Liver (tissue), 8 donors: ENCODE measurements at regions not wholly inside any gene's neighbourhood (a gene's known extent, or its start where the extent isn't known, plus 50 kb on each side); places are given as distances from the start of the nearest gene placed in this dataset.

Experiments
- DNase-seq: peaks from one replicate; pipeline ENCODE4 v3.0.0-alpha.2; 2017; ENCODE audit warnings: low spot score
- H3K27ac ChIP-seq, 2 donors: one replicate each; pipeline ENCODE4 v1.7.0; 2013; ENCODE audit warnings: inconsistent platforms in 2 of 2, low read length in 2 of 2, control low read depth in 1 of 2, low read depth in 1 of 2, mild to moderate bottlenecking in 1 of 2
- H3K27me3 ChIP-seq, 4 donors: one replicate each; pipeline versions ENCODE4 v1.6.1 to v1.7.0; 2013; ENCODE audit warnings: low read length in 3 of 4, inconsistent platforms in 1 of 4, mild to moderate bottlenecking in 1 of 4, moderate library complexity in 1 of 4; ENCODE audit not compliant: control insufficient read depth in 4 of 4, insufficient read depth in 4 of 4
- H3K36me3 ChIP-seq, 4 donors: one replicate each; pipeline versions ENCODE4 v1.6.1 to v1.7.0; 2013; ENCODE audit warnings: low read length in 3 of 4, mild to moderate bottlenecking in 3 of 4, low read depth in 1 of 4, moderate library complexity in 1 of 4; ENCODE audit not compliant: control insufficient read depth in 4 of 4, insufficient read depth in 3 of 4
- H3K4me1 ChIP-seq, 4 donors: one replicate each; pipeline versions ENCODE4 v1.6.1 to v1.7.0; 2013; ENCODE audit warnings: low read length in 3 of 4, mild to moderate bottlenecking in 3 of 4, moderate library complexity in 1 of 4; ENCODE audit not compliant: control insufficient read depth in 4 of 4, insufficient read depth in 4 of 4
- H3K4me3 ChIP-seq, 3 donors: one replicate each; pipeline versions ENCODE4 v1.6.1 to v1.7.0; 2013; ENCODE audit warnings: low read length in 3 of 3, control low read depth in 1 of 3, low read depth in 1 of 3, mild to moderate bottlenecking in 1 of 3
- H3K9ac ChIP-seq, 2 donors: one replicate each; pipeline ENCODE4 v1.7.0; 2013; ENCODE audit warnings: low read length in 2 of 2, mild to moderate bottlenecking in 2 of 2, moderate library complexity in 2 of 2, control low read depth in 1 of 2, low read depth in 1 of 2
- H3K9me3 ChIP-seq, 4 donors: one replicate each; pipeline versions ENCODE4 v1.6.1 to v1.7.0; 2013; ENCODE audit warnings: low read length in 3 of 4; ENCODE audit not compliant: control insufficient read depth in 4 of 4
- EGR1 ChIP-seq, 2 donors: IDR thresholded peaks; 2 replicates each; pipeline ENCODE4 v1.6.1; 2016 to 2018; ENCODE audit warnings: antibody characterized with exemption in 2 of 2, low read depth in 2 of 2
- FOXA1 ChIP-seq: IDR thresholded peaks from 2 replicates; pipeline ENCODE4 v1.6.1; 2016; ENCODE audit warnings: antibody characterized with exemption
- FOXA2 ChIP-seq: IDR thresholded peaks from 2 replicates; pipeline ENCODE4 v1.6.1; 2016; ENCODE audit warnings: antibody characterized with exemption
- GABPA ChIP-seq, 2 donors: IDR thresholded peaks in 1 of 2; conservative IDR thresholded peaks in 1 of 2; 2 replicates each; pipeline ENCODE4 v1.6.1; 2016; ENCODE audit warnings: antibody characterized with exemption in 2 of 2, mild to moderate bottlenecking in 1 of 2, moderate library complexity in 1 of 2
- HNF4A ChIP-seq, 2 donors: conservative IDR thresholded peaks; 2 replicates each; pipeline ENCODE4 v1.6.1; 2016; ENCODE audit warnings: antibody characterized with exemption in 2 of 2, mild to moderate bottlenecking in 2 of 2
- HNF4G ChIP-seq: IDR thresholded peaks from 2 replicates; pipeline ENCODE4 v1.6.1; 2016; ENCODE audit warnings: antibody characterized with exemption
- JUND ChIP-seq, 2 donors: IDR thresholded peaks; 2 replicates each; pipeline ENCODE4 v1.6.1; 2016; ENCODE audit warnings: antibody characterized with exemption in 2 of 2
- NR2F2 ChIP-seq: IDR thresholded peaks from 2 replicates; pipeline ENCODE4 v1.6.1; 2016; ENCODE audit warnings: antibody characterized with exemption
- RAD21 ChIP-seq, 2 donors: IDR thresholded peaks; 2 replicates each; pipeline ENCODE4 v1.6.1; 2016; ENCODE audit warnings: antibody characterized with exemption in 2 of 2, mild to moderate bottlenecking in 2 of 2
- RXRA ChIP-seq, 2 donors: IDR thresholded peaks; 2 replicates each; pipeline ENCODE4 v1.6.1; 2017 to 2018; ENCODE audit warnings: antibody characterized with exemption in 2 of 2, mild to moderate bottlenecking in 1 of 2
- SP1 ChIP-seq: IDR thresholded peaks from 2 replicates; pipeline ENCODE4 v1.6.1; 2018; ENCODE audit warnings: antibody characterized with exemption, mild to moderate bottlenecking
- TAF1 ChIP-seq: conservative IDR thresholded peaks from 2 replicates; pipeline ENCODE4 v1.6.1; 2016; ENCODE audit warnings: antibody characterized with exemption, mild to moderate bottlenecking
- YY1 ChIP-seq: IDR thresholded peaks from 2 replicates; pipeline ENCODE4 v1.6.1; 2016; ENCODE audit warnings: antibody characterized with exemption, mild to moderate bottlenecking
- WGBS: extraction: QIAGEN DNeasy Blood & Tissue Kit; methylation state at CpG from one replicate; pipeline ENCODE4 v1.1.7; 2013; 5-methylcytosine and 5-hydroxymethylcytosine counted together
- TF ChIP-seq, protein P1 (sequence below): IDR thresholded peaks from 2 replicates; pipeline ENCODE4 v1.6.1; 2016; ENCODE audit warnings: antibody characterized with exemption
- TF ChIP-seq, protein P2 (sequence below): IDR thresholded peaks from 2 replicates; pipeline ENCODE4 v1.6.1; 2016; ENCODE audit warnings: antibody characterized with exemption
- TF ChIP-seq, protein P3 (sequence below): IDR thresholded peaks from 2 replicates; pipeline ENCODE4 v1.6.1; 2016; ENCODE audit warnings: antibody characterized with exemption, mild to moderate bottlenecking
- TF ChIP-seq, protein P4 (sequence below): IDR thresholded peaks from 2 replicates; pipeline ENCODE4 v1.6.1; 2016; ENCODE audit warnings: antibody characterized with exemption
- TF ChIP-seq, protein P5 (sequence below): fragments of 150-350 bp; IDR thresholded peaks from 2 replicates; pipeline ENCODE4 v1.5.1; 2017; ENCODE audit warnings: improper control_type of control experiment, low read depth, low read length; ENCODE audit not compliant: missing input control
- donor health status: healthy.
- donor health status: healthy.
- donor health status: healthy.
- donor health status: healthy.
- donor health status: healthy.

DNA sequence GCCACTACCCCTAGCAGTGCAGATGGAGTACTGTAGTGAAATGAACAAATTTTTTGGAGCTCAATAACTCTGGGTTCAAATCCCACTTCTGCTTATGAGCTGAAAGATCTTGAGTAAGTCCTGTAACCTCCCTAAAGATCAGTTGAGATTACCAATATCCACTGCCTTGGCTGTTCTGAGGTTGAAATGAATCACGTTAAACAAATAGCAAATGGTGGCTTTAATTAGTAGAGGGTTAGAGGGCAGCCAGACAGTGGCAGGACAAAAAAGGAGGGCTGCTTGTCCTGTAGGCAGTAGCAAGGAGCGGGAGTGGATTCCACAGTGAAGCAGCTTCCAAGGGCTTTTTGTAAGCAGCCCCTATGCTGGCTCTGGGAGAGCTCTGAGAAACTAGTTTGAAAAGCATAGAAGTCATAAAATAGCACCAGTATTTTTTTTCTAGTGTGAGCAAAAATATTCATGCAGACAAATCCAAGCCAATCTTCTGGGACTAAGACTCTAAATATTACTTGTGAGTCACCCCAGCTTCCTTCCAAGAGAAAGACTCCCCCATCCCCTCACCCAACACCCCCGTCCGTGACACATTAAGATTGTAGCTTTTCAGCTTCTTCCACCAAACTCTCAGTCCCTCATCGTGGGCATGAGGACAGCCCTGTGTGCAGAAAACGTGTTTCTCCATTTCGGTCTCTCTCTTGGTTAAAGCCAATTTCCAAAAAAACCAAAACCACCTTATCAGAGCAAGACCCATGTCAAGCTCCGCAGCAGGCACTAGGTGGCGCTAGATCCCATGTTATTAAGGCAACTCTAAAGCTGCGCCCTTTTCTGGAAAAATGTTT, 123.5 kb upstream of the LGALSL start:
- no peaks in the 10 kb centered on the region for H3K27me3 ChIP-seq
- H3K27ac ChIP-seq = no peak overlapping the region
- peaks cover 2 to 11% (median 2%) of the 10 kb centered on the region in 4 donors for H3K4me1 ChIP-seq
- H3K36me3 ChIP-seq = no peaks in the 10 kb centered on the region
- TF ChIP-seq, protein P1, sequence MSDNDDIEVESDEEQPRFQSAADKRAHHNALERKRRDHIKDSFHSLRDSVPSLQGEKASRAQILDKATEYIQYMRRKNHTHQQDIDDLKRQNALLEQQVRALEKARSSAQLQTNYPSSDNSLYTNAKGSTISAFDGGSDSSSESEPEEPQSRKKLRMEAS = no peak
- TF ChIP-seq RXRA (IDR thresholded peaks at IDR 0.05) (peak in 1 of 2 donors; percentile 9), EGR1 (IDR thresholded peaks at IDR 0.05; ENCODE audit: low read depth in 2 of 2) (no peak), JUND (IDR thresholded peaks at IDR 0.05) (no peak), HNF4A (conservative IDR thresholded peaks at IDR 0.05) (no peak), YY1 (no peak), HNF4G (no peak), FOXA2 (no peak), SP1 (no peak), RAD21 (IDR thresholded peaks at IDR 0.05) (peak; percentile 100), TAF1 (no peak), GABPA (IDR thresholded peaks at IDR 0.05 in 1 of 2, conservative IDR thresholded peaks at IDR 0.05 in 1 of 2) (no peak), FOXA1 (no peak), NR2F2 (no peak)
- TF ChIP-seq, protein P2, sequence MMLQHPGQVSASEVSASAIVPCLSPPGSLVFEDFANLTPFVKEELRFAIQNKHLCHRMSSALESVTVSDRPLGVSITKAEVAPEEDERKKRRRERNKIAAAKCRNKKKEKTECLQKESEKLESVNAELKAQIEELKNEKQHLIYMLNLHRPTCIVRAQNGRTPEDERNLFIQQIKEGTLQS = peak; percentile 17
- TF ChIP-seq, protein P3, sequence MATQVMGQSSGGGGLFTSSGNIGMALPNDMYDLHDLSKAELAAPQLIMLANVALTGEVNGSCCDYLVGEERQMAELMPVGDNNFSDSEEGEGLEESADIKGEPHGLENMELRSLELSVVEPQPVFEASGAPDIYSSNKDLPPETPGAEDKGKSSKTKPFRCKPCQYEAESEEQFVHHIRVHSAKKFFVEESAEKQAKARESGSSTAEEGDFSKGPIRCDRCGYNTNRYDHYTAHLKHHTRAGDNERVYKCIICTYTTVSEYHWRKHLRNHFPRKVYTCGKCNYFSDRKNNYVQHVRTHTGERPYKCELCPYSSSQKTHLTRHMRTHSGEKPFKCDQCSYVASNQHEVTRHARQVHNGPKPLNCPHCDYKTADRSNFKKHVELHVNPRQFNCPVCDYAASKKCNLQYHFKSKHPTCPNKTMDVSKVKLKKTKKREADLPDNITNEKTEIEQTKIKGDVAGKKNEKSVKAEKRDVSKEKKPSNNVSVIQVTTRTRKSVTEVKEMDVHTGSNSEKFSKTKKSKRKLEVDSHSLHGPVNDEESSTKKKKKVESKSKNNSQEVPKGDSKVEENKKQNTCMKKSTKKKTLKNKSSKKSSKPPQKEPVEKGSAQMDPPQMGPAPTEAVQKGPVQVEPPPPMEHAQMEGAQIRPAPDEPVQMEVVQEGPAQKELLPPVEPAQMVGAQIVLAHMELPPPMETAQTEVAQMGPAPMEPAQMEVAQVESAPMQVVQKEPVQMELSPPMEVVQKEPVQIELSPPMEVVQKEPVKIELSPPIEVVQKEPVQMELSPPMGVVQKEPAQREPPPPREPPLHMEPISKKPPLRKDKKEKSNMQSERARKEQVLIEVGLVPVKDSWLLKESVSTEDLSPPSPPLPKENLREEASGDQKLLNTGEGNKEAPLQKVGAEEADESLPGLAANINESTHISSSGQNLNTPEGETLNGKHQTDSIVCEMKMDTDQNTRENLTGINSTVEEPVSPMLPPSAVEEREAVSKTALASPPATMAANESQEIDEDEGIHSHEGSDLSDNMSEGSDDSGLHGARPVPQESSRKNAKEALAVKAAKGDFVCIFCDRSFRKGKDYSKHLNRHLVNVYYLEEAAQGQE = no peak
- TF ChIP-seq, protein P4, sequence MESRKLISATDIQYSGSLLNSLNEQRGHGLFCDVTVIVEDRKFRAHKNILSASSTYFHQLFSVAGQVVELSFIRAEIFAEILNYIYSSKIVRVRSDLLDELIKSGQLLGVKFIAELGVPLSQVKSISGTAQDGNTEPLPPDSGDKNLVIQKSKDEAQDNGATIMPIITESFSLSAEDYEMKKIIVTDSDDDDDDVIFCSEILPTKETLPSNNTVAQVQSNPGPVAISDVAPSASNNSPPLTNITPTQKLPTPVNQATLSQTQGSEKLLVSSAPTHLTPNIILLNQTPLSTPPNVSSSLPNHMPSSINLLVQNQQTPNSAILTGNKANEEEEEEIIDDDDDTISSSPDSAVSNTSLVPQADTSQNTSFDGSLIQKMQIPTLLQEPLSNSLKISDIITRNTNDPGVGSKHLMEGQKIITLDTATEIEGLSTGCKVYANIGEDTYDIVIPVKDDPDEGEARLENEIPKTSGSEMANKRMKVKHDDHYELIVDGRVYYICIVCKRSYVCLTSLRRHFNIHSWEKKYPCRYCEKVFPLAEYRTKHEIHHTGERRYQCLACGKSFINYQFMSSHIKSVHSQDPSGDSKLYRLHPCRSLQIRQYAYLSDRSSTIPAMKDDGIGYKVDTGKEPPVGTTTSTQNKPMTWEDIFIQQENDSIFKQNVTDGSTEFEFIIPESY = no peak
- TF ChIP-seq, protein P5, sequence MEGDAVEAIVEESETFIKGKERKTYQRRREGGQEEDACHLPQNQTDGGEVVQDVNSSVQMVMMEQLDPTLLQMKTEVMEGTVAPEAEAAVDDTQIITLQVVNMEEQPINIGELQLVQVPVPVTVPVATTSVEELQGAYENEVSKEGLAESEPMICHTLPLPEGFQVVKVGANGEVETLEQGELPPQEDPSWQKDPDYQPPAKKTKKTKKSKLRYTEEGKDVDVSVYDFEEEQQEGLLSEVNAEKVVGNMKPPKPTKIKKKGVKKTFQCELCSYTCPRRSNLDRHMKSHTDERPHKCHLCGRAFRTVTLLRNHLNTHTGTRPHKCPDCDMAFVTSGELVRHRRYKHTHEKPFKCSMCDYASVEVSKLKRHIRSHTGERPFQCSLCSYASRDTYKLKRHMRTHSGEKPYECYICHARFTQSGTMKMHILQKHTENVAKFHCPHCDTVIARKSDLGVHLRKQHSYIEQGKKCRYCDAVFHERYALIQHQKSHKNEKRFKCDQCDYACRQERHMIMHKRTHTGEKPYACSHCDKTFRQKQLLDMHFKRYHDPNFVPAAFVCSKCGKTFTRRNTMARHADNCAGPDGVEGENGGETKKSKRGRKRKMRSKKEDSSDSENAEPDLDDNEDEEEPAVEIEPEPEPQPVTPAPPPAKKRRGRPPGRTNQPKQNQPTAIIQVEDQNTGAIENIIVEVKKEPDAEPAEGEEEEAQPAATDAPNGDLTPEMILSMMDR = peak; percentile 94
- no peaks in the 10 kb centered on the region for H3K9me3 ChIP-seq
- H3K4me3 ChIP-seq = no peak overlapping the region
- DNase-seq = peak; percentile 80
- WGBS = 23% methylated on average over 10 of the region's 10 CpGs
- no peak overlapping the region for H3K9ac ChIP-seq
